Caco-2 (cell line): ENCODE measurements at regions not wholly inside any gene's neighbourhood (a gene's known extent, or its start where the extent isn't known, plus 50 kb on each side); places are given as distances from the start of the nearest gene placed in this dataset.

Experiments used
- BruUV-seq: library from RNA; stranded (reverse); fragments of 400-500 nt; replicated peaks from 2 replicates; lab custom pipeline; 2021; lab: Mats Ljungman, UMichigan
- CTCF ChIA-PET: fragments of 300-600 bp; sonication (Branson Sonifier 250); formaldehyde crosslinking; loops from one replicate; lab custom pipeline; 2022; ENCODE audit warnings: antibody characterized with exemption; lab: Charles Lee
- POLR2A ChIA-PET: fragments of 300-600 bp; sonication (Branson Sonifier 250); formaldehyde crosslinking; loops from one replicate; lab custom pipeline; 2022; ENCODE audit warnings: antibody characterized with exemption; lab: Charles Lee
- DNase-seq, 2 experiments: peaks; one replicate each; pipeline versions ENCODE4 v3.0.0 to v3.0.0-alpha.2; 2020 to 2022
- H3K27me3 ChIP-seq: replicated peaks from 2 replicates; pipeline ENCODE4 v1.6.0; 2011; ENCODE audit warnings: low read length; ENCODE audit not compliant: control insufficient read depth, insufficient read depth
- H3K36me3 ChIP-seq: 2 replicates; pipeline ENCODE4 v1.5.1; 2011; ENCODE audit warnings: low read length; ENCODE audit not compliant: control insufficient read depth, insufficient read depth
- H3K4me1 ChIP-seq: fragments of 250-450 bp; sonication (Bioruptor Pico); 2 replicates; pipeline ENCODE4 v1.5.1; 2020; ENCODE audit warnings: mild to moderate bottlenecking
- H3K4me3 ChIP-seq: 2 replicates; pipeline ENCODE4 v1.5.1; 2011; ENCODE audit warnings: low read depth, mild to moderate bottlenecking, control low read depth, low read length
- H3K9me3 ChIP-seq: fragments of 250-450 bp; sonication (Bioruptor Pico); 2 replicates; pipeline ENCODE4 v1.5.1; 2020; ENCODE audit warnings: mild to moderate bottlenecking, moderate library complexity
- H3K27ac Mint-ChIP-seq: one replicate; pipeline ENCODE4 v1.8.0; 2022; ENCODE audit warnings: mixed read lengths; ENCODE audit not compliant: unreplicated experiment
- H3K27me3 Mint-ChIP-seq: one replicate; pipeline ENCODE4 v1.8.0; 2022; ENCODE audit warnings: mixed read lengths; ENCODE audit not compliant: insufficient read depth, unreplicated experiment
- H3K36me3 Mint-ChIP-seq: one replicate; pipeline ENCODE4 v1.8.0; 2022; ENCODE audit warnings: mild to moderate bottlenecking, mixed read lengths; ENCODE audit not compliant: insufficient read depth, unreplicated experiment
- H3K4me1 Mint-ChIP-seq: one replicate; pipeline ENCODE4 v1.8.0; 2022; ENCODE audit warnings: low read depth, mixed read lengths; ENCODE audit not compliant: unreplicated experiment
- H3K4me3 Mint-ChIP-seq: one replicate; pipeline ENCODE4 v1.8.0; 2022; ENCODE audit warnings: mild to moderate bottlenecking, moderate library complexity, mixed read lengths; ENCODE audit not compliant: unreplicated experiment
- H3K9me3 Mint-ChIP-seq: one replicate; pipeline ENCODE4 v1.8.0; 2022; ENCODE audit warnings: mixed read lengths; ENCODE audit not compliant: unreplicated experiment
- CTCF ChIP-seq, 2 experiments: fragments of 200-600 bp in 1 of 2; IDR thresholded peaks; 1 replicate in 1 of 2; 2 replicates in 1 of 2; pipeline versions ENCODE4 v1.5.1 to v1.8.0; 2011 to 2022; ENCODE audit warnings: antibody characterized with exemption in 1 of 2, control low read depth in 1 of 2, inconsistent platforms in 1 of 2, low read depth in 1 of 2, low read length in 1 of 2, mild to moderate bottlenecking in 1 of 2, moderate library complexity in 1 of 2; ENCODE audit not compliant: insufficient read depth in 1 of 2, severe bottlenecking in 1 of 2, unreplicated experiment in 1 of 2
- intact Hi-C: fragments of 100-400 bp; cut with micrococcal nuclease; formaldehyde crosslinking; loops from one replicate; pipeline ENCODE4 v1.10.0; 2022; ENCODE audit not compliant: unreplicated experiment

DNA sequence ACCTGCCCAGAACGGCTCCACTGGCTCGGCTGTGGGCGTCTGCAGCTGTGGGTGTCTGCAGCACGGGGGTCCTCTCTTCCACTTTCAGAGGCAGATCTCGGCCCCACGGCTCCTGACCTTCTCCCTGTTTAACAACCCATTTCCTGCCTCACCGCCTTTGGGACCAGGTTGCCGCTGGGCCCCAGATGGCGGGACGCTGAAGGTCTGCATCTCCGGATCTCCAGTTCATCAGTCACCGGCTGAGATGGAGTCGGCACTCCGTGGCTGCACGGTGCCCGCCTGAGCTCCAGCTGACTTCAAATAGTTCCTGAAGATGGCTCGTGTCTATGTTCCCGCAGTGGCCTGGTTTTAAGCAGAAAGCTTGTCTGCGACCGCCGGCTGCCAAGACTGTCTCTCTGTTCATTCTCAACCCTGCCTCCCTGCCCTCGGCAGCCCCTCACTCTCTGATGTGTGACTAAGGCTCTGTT is 475.9 kb downstream of the BRD1 start:
- no peak overlapping the region for H3K4me3 Mint-ChIP-seq
- ChIA-PET POLR2A (no interaction called here), CTCF (no interaction called here)
- intact Hi-C loops, result no loop called here
- DNase-seq, result no peak
- Histone ChIP-seq H3K9me3 (no peaks in the 10 kb centered on the region), H3K4me1 (no peaks in the 10 kb centered on the region), H3K4me3 (no peak overlapping the region), H3K36me3 (no peaks in the 10 kb centered on the region), H3K27me3 (no peaks in the 10 kb centered on the region; the same call in 1 of the 2 replicates)
- H3K4me1 Mint-ChIP-seq, result no peaks in the 10 kb centered on the region
- H3K27ac Mint-ChIP-seq, result no peak overlapping the region
- no TSS peak for BruUV-seq
- no peaks in the 10 kb centered on the region for H3K9me3 Mint-ChIP-seq
- peaks cover 36% of the 10 kb centered on the region for H3K27me3 Mint-ChIP-seq
- TF ChIP-seq CTCF (IDR thresholded peaks at IDR 0.05; ENCODE audit: insufficient read depth in 1 of 2, low read depth in 1 of 2, low read length in 1 of 2, severe bottlenecking in 1 of 2, unreplicated experiment in 1 of 2), result no peak
- H3K36me3 Mint-ChIP-seq, result no peaks in the 10 kb centered on the region

DNA sequence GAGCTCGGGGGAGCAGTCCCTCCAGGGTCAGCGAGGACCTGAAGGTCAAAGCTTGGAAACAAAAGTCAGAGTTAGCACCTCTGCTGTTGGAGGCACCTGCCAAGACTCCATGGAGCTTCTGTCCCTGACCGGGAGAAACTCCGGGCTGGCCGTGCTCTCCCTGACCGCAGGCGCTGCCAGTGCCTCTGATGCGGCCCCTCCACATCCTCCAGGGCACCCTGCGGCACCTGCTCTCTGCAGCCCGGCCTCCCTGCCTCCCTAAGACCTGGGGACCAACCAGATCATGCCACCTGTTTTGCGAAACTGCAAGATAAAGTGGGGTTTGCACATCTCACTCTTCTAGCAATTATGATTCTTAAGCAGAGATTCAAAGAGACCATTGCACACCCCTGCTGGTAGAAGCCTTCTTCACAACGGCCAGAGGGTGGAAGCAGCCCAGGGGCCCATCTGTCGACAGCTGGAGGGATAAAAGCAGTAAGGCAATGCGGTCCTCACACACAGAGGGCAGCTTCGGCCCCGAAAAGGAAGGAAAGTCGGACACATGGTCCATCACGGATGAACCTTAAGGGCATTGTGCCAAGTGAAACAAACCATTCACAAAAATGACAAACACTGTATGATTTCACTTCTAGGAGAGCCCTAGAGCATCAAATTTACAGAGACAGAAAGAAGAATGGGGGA is 477.1 kb downstream of the BRD1 start:
- ChIA-PET POLR2A (no interaction called here), CTCF (no interaction called here)
- no peak for TF ChIP-seq CTCF (IDR thresholded peaks at IDR 0.05; ENCODE audit: insufficient read depth in 1 of 2, low read depth in 1 of 2, low read length in 1 of 2, severe bottlenecking in 1 of 2, unreplicated experiment in 1 of 2)
- BruUV-seq, result no TSS peak
- DNase-seq, result no peak
- intact Hi-C loops, result no loop called here
- Mint-ChIP-seq H3K27me3 (peaks cover 37% of the 10 kb centered on the region), H3K4me3 (no peak overlapping the region), H3K27ac (no peak overlapping the region), H3K4me1 (no peaks in the 10 kb centered on the region), H3K36me3 (no peaks in the 10 kb centered on the region), H3K9me3 (no peaks in the 10 kb centered on the region)
- Histone ChIP-seq H3K9me3 (no peaks in the 10 kb centered on the region), H3K36me3 (no peaks in the 10 kb centered on the region), H3K4me3 (no peak overlapping the region), H3K27me3 (no peaks in the 10 kb centered on the region; the same call in 1 of the 2 replicates), H3K4me1 (no peaks in the 10 kb centered on the region)

DNA sequence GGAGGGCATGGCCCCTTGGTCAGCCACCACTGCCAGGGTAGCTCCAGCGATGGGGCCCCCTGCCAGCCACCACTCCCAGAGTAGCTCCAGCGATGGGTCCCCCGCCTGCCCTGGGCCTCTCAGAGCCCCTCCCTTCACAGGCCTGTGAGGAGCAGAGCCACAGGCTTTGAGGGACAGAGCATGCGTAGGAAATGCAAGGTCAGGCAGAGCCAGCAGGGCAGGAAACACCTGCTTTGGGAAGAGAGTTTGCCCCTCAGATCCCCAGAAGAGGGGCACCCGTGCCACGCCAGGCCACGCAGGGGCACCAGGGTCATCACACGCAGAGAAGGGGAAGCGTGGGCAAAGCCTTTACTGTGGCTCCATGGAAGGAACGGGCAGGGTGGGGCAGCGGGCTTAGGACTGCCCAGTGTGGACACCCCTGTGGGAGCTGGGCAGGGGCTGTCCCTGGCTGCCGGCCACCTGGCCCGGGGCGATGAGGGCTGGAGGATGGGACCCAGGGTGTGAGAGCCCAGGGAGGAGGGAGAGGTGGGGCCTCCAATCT is 477.8 kb downstream of the BRD1 start:
- Mint-ChIP-seq H3K9me3 (no peaks in the 10 kb centered on the region), H3K4me1 (no peaks in the 10 kb centered on the region), H3K36me3 (no peaks in the 10 kb centered on the region), H3K27me3 (peaks cover 37% of the 10 kb centered on the region), H3K27ac (no peak overlapping the region), H3K4me3 (no peak overlapping the region)
- ChIA-PET POLR2A (no interaction called here), CTCF (no interaction called here)
- Histone ChIP-seq H3K27me3 (no peaks in the 10 kb centered on the region; the same call in 1 of the 2 replicates), H3K4me1 (no peaks in the 10 kb centered on the region), H3K9me3 (no peaks in the 10 kb centered on the region), H3K36me3 (no peaks in the 10 kb centered on the region), H3K4me3 (no peak overlapping the region)
- DNase-seq, result no peak
- TF ChIP-seq CTCF (IDR thresholded peaks at IDR 0.05; ENCODE audit: insufficient read depth in 1 of 2, low read depth in 1 of 2, low read length in 1 of 2, severe bottlenecking in 1 of 2, unreplicated experiment in 1 of 2), result no peak
- BruUV-seq, result no TSS peak
- intact Hi-C loops, result no loop called here
